ENCODE measurements at regions not wholly inside any gene's neighbourhood (a gene's known extent, or its start where the extent isn't known, plus 50 kb on each side); places are given as distances from the start of the nearest gene placed in this dataset.

GRCh38 chr2:191607096-191607495 lies 70.8 kb upstream of the NABP1 start:
- no peaks in the 10 kb centered on the region for H3K9me3 ChIP-seq (ENCODE audit: control insufficient read depth in 2 of 2, low read length in 2 of 2)
- no peak overlapping the region for H3K4me3 ChIP-seq (ENCODE audit: low read length in 2 of 2)
- no peak overlapping the region for H3K9ac ChIP-seq (ENCODE audit: low read length in 2 of 2)
- H3K27ac ChIP-seq (ENCODE audit: low read length): no peak overlapping the region
- H3K36me3 ChIP-seq (ENCODE audit: control insufficient read depth in 2 of 2, insufficient read depth in 2 of 2, low read length in 2 of 2): no peaks in the 10 kb centered on the region
- no peaks in the 10 kb centered on the region for H3K27me3 ChIP-seq (ENCODE audit: control insufficient read depth in 1 of 2, insufficient read depth in 2 of 2, low read length in 2 of 2)
- no peaks in the 10 kb centered on the region for H3K4me1 ChIP-seq (ENCODE audit: control insufficient read depth, insufficient read depth, low read length)

GRCh38 chr2:191610756-191611155 lies 67.2 kb upstream of the NABP1 start:
- Histone ChIP-seq H3K27me3 (ENCODE audit: control insufficient read depth in 1 of 2, insufficient read depth in 2 of 2, low read length in 2 of 2) (no peaks in the 10 kb centered on the region), H3K9ac (ENCODE audit: low read length in 2 of 2) (no peak overlapping the region), H3K36me3 (ENCODE audit: control insufficient read depth in 2 of 2, insufficient read depth in 2 of 2, low read length in 2 of 2) (no peaks in the 10 kb centered on the region), H3K9me3 (ENCODE audit: control insufficient read depth in 2 of 2, low read length in 2 of 2) (no peaks in the 10 kb centered on the region), H3K4me1 (ENCODE audit: control insufficient read depth, insufficient read depth, low read length) (no peaks in the 10 kb centered on the region), H3K4me3 (ENCODE audit: low read length in 2 of 2) (no peak overlapping the region), H3K27ac (ENCODE audit: low read length) (no peak overlapping the region)

GRCh38 chr2:191611614-191612013 lies 66.3 kb upstream of the NABP1 start:
- H3K4me3 ChIP-seq (ENCODE audit: low read length in 2 of 2): no peak overlapping the region
- no peaks in the 10 kb centered on the region for H3K9me3 ChIP-seq (ENCODE audit: control insufficient read depth in 2 of 2, low read length in 2 of 2)
- H3K36me3 ChIP-seq (ENCODE audit: control insufficient read depth in 2 of 2, insufficient read depth in 2 of 2, low read length in 2 of 2): no peaks in the 10 kb centered on the region
- no peak overlapping the region for H3K9ac ChIP-seq (ENCODE audit: low read length in 2 of 2)
- H3K4me1 ChIP-seq (ENCODE audit: control insufficient read depth, insufficient read depth, low read length): no peaks in the 10 kb centered on the region
- H3K27me3 ChIP-seq (ENCODE audit: control insufficient read depth in 1 of 2, insufficient read depth in 2 of 2, low read length in 2 of 2): no peaks in the 10 kb centered on the region
- no peak overlapping the region for H3K27ac ChIP-seq (ENCODE audit: low read length)

- H3K27ac ChIP-seq (ENCODE audit: low read length): no peak overlapping the region
- no peak overlapping the region for H3K9ac ChIP-seq (ENCODE audit: low read length in 2 of 2)
- no peaks in the 10 kb centered on the region for H3K36me3 ChIP-seq (ENCODE audit: control insufficient read depth in 2 of 2, insufficient read depth in 2 of 2, low read length in 2 of 2)
- H3K4me1 ChIP-seq (ENCODE audit: control insufficient read depth, insufficient read depth, low read length): no peaks in the 10 kb centered on the region
- no peak overlapping the region for H3K4me3 ChIP-seq (ENCODE audit: low read length in 2 of 2)
- H3K9me3 ChIP-seq (ENCODE audit: control insufficient read depth in 2 of 2, low read length in 2 of 2): no peaks in the 10 kb centered on the region
- H3K27me3 ChIP-seq (ENCODE audit: control insufficient read depth in 1 of 2, insufficient read depth in 2 of 2, low read length in 2 of 2): no peaks in the 10 kb centered on the region
Measured at GRCh38 chr2:191612496-191612895, 65.4 kb upstream of the NABP1 start.

- Histone ChIP-seq H3K36me3 (ENCODE audit: control insufficient read depth in 2 of 2, insufficient read depth in 2 of 2, low read length in 2 of 2) (no peaks in the 10 kb centered on the region), H3K4me3 (ENCODE audit: low read length in 2 of 2) (no peak overlapping the region), H3K27me3 (ENCODE audit: control insufficient read depth in 1 of 2, insufficient read depth in 2 of 2, low read length in 2 of 2) (no peaks in the 10 kb centered on the region), H3K4me1 (ENCODE audit: control insufficient read depth, insufficient read depth, low read length) (no peaks in the 10 kb centered on the region), H3K9ac (ENCODE audit: low read length in 2 of 2) (no peak overlapping the region), H3K27ac (ENCODE audit: low read length) (no peak overlapping the region), H3K9me3 (ENCODE audit: control insufficient read depth in 2 of 2, low read length in 2 of 2) (no peaks in the 10 kb centered on the region)
Measured at GRCh38 chr2:191614759-191615158, 63.2 kb upstream of the NABP1 start.

- Histone ChIP-seq H3K9me3 (ENCODE audit: control insufficient read depth in 2 of 2, low read length in 2 of 2) (no peaks in the 10 kb centered on the region), H3K4me3 (ENCODE audit: low read length in 2 of 2) (no peak overlapping the region), H3K9ac (ENCODE audit: low read length in 2 of 2) (no peak overlapping the region), H3K36me3 (ENCODE audit: control insufficient read depth in 2 of 2, insufficient read depth in 2 of 2, low read length in 2 of 2) (no peaks in the 10 kb centered on the region), H3K27ac (ENCODE audit: low read length) (no peak overlapping the region), H3K27me3 (ENCODE audit: control insufficient read depth in 1 of 2, insufficient read depth in 2 of 2, low read length in 2 of 2) (no peaks in the 10 kb centered on the region), H3K4me1 (ENCODE audit: control insufficient read depth, insufficient read depth, low read length) (no peaks in the 10 kb centered on the region)
Measured at GRCh38 chr2:191615596-191615995, 62.3 kb upstream of the NABP1 start.

- H3K27me3 ChIP-seq (ENCODE audit: control insufficient read depth in 1 of 2, insufficient read depth in 2 of 2, low read length in 2 of 2): no peaks in the 10 kb centered on the region
- H3K9me3 ChIP-seq (ENCODE audit: control insufficient read depth in 2 of 2, low read length in 2 of 2): no peaks in the 10 kb centered on the region
- no peak overlapping the region for H3K4me3 ChIP-seq (ENCODE audit: low read length in 2 of 2)
- H3K9ac ChIP-seq (ENCODE audit: low read length in 2 of 2): no peak overlapping the region
- H3K4me1 ChIP-seq (ENCODE audit: control insufficient read depth, insufficient read depth, low read length): no peaks in the 10 kb centered on the region
- no peak overlapping the region for H3K27ac ChIP-seq (ENCODE audit: low read length)
- H3K36me3 ChIP-seq (ENCODE audit: control insufficient read depth in 2 of 2, insufficient read depth in 2 of 2, low read length in 2 of 2): no peaks in the 10 kb centered on the region
Measured at GRCh38 chr2:191617575-191617974, 60.4 kb upstream of the NABP1 start.

GRCh38 chr2:191618046-191618780 lies 59.7 kb upstream of the NABP1 start:
- no peak overlapping the region for H3K27ac ChIP-seq (ENCODE audit: low read length)
- no peaks in the 10 kb centered on the region for H3K36me3 ChIP-seq (ENCODE audit: control insufficient read depth in 2 of 2, insufficient read depth in 2 of 2, low read length in 2 of 2)
- no peaks in the 10 kb centered on the region for H3K9me3 ChIP-seq (ENCODE audit: control insufficient read depth in 2 of 2, low read length in 2 of 2)
- no peaks in the 10 kb centered on the region for H3K27me3 ChIP-seq (ENCODE audit: control insufficient read depth in 1 of 2, insufficient read depth in 2 of 2, low read length in 2 of 2)
- no peak overlapping the region for H3K4me3 ChIP-seq (ENCODE audit: low read length in 2 of 2)
- H3K9ac ChIP-seq (ENCODE audit: low read length in 2 of 2): no peak overlapping the region
- H3K4me1 ChIP-seq (ENCODE audit: control insufficient read depth, insufficient read depth, low read length): no peaks in the 10 kb centered on the region

- Histone ChIP-seq H3K4me1 (ENCODE audit: control insufficient read depth, insufficient read depth, low read length) (no peaks in the 10 kb centered on the region), H3K27me3 (ENCODE audit: control insufficient read depth in 1 of 2, insufficient read depth in 2 of 2, low read length in 2 of 2) (no peaks in the 10 kb centered on the region), H3K4me3 (ENCODE audit: low read length in 2 of 2) (no peak overlapping the region), H3K9ac (ENCODE audit: low read length in 2 of 2) (no peak overlapping the region), H3K27ac (ENCODE audit: low read length) (no peak overlapping the region), H3K9me3 (ENCODE audit: control insufficient read depth in 2 of 2, low read length in 2 of 2) (no peaks in the 10 kb centered on the region), H3K36me3 (ENCODE audit: control insufficient read depth in 2 of 2, insufficient read depth in 2 of 2, low read length in 2 of 2) (no peaks in the 10 kb centered on the region)
Measured at GRCh38 chr2:191618786-191619185, 59.1 kb upstream of the NABP1 start.

- Histone ChIP-seq H3K9me3 (ENCODE audit: control insufficient read depth in 2 of 2, low read length in 2 of 2) (no peaks in the 10 kb centered on the region), H3K4me1 (ENCODE audit: control insufficient read depth, insufficient read depth, low read length) (no peaks in the 10 kb centered on the region), H3K9ac (ENCODE audit: low read length in 2 of 2) (no peak overlapping the region), H3K27ac (ENCODE audit: low read length) (no peak overlapping the region), H3K36me3 (ENCODE audit: control insufficient read depth in 2 of 2, insufficient read depth in 2 of 2, low read length in 2 of 2) (no peaks in the 10 kb centered on the region), H3K27me3 (ENCODE audit: control insufficient read depth in 1 of 2, insufficient read depth in 2 of 2, low read length in 2 of 2) (no peaks in the 10 kb centered on the region), H3K4me3 (ENCODE audit: low read length in 2 of 2) (no peak overlapping the region)
Measured at GRCh38 chr2:191620144-191620543, 57.8 kb upstream of the NABP1 start.

- no peak overlapping the region for H3K4me3 ChIP-seq (ENCODE audit: low read length in 2 of 2)
- H3K27me3 ChIP-seq (ENCODE audit: control insufficient read depth in 1 of 2, insufficient read depth in 2 of 2, low read length in 2 of 2): no peaks in the 10 kb centered on the region
- H3K27ac ChIP-seq (ENCODE audit: low read length): no peak overlapping the region
- no peaks in the 10 kb centered on the region for H3K36me3 ChIP-seq (ENCODE audit: control insufficient read depth in 2 of 2, insufficient read depth in 2 of 2, low read length in 2 of 2)
- no peak overlapping the region for H3K9ac ChIP-seq (ENCODE audit: low read length in 2 of 2)
- no peaks in the 10 kb centered on the region for H3K9me3 ChIP-seq (ENCODE audit: control insufficient read depth in 2 of 2, low read length in 2 of 2)
- no peaks in the 10 kb centered on the region for H3K4me1 ChIP-seq (ENCODE audit: control insufficient read depth, insufficient read depth, low read length)
Measured at GRCh38 chr2:191622374-191623320, 55.3 kb upstream of the NABP1 start.

All from stomach smooth muscle (tissue), 2 donors.